Sigmoid colon (tissue), 6 donors: ENCODE measurements at regions not wholly inside any gene's neighbourhood (a gene's known extent, or its start where the extent isn't known, plus 50 kb on each side); places are given as distances from the start of the nearest gene placed in this dataset.

Source experiments
- DNase-seq: peaks from one replicate; pipeline ENCODE4 v3.0.0-alpha.2; 2019
- H3K27ac ChIP-seq, 4 donors: fragments of 200-600 bp; sonication (generic); one replicate each; pipeline ENCODE4 v1.5.1; 2016 to 2019; ENCODE audit warnings: mild to moderate bottlenecking in 1 of 4
- H3K27me3 ChIP-seq, 3 donors: fragments of 200-600 bp; sonication (generic); one replicate each; pipeline ENCODE4 v1.5.1; 2019; ENCODE audit warnings: mild to moderate bottlenecking in 1 of 3
- H3K36me3 ChIP-seq, 4 donors: fragments of 200-600 bp; sonication (generic); one replicate each; pipeline ENCODE4 v1.5.1; 2016 to 2019
- H3K4me1 ChIP-seq, 4 donors: fragments of 200-600 bp; sonication (generic); one replicate each; pipeline ENCODE4 v1.5.1; 2017 to 2019
- H3K4me3 ChIP-seq, 4 donors: fragments of 200-600 bp; sonication (generic); one replicate each; pipeline ENCODE4 v1.5.1; 2017 to 2019; ENCODE audit warnings: mild to moderate bottlenecking in 2 of 4, moderate library complexity in 1 of 4
- H3K9me3 ChIP-seq, 4 donors: fragments of 200-600 bp in 3 of 4; sonication (generic) in 3 of 4; one replicate each; pipeline versions ENCODE4 v1.5.1 to v1.6.1; 2013 to 2019
- CTCF ChIP-seq, 4 experiments: fragments of 450-650 bp in 3 of 4; fragments of 200-600 bp in 1 of 4; IDR thresholded peaks; one replicate each; pipeline ENCODE4 v1.5.1; 2016 to 2019; ENCODE audit warnings: antibody characterized with exemption in 4 of 4, mild to moderate bottlenecking in 3 of 4, moderate library complexity in 2 of 4
- EP300 ChIP-seq, 4 donors: sonication (generic); formaldehyde crosslinking; IDR thresholded peaks; one replicate each; pipeline ENCODE4 v1.6.1; 2017; ENCODE audit warnings: antibody characterized with exemption in 4 of 4
- POLR2A ChIP-seq, 2 donors: fragments of 450-650 bp; IDR thresholded peaks; one replicate each; pipeline ENCODE4 v1.6.1; 2016; ENCODE audit warnings: antibody characterized with exemption in 2 of 2, mild to moderate bottlenecking in 2 of 2, moderate library complexity in 2 of 2
- POLR2AphosphoS5 ChIP-seq, 4 donors: sonication (generic); formaldehyde crosslinking; IDR thresholded peaks; one replicate each; pipeline ENCODE4 v1.6.1; 2017; ENCODE audit warnings: antibody characterized with exemption in 4 of 4
- WGBS, 2 donors: extraction: QIAGEN DNeasy Blood & Tissue Kit; methylation state at CpG; one replicate each; pipeline ENCODE4 v1.1.7; 2013; 5-methylcytosine and 5-hydroxymethylcytosine counted together
- intact Hi-C: fragments of 100-400 bp; cut with DNase I; formaldehyde crosslinking; loops from one replicate; pipeline ENCODE4 v1.15.1; 2023
- donor health status: healthy with polysubstance abuse.
- donor health status: healthy.

DNA sequence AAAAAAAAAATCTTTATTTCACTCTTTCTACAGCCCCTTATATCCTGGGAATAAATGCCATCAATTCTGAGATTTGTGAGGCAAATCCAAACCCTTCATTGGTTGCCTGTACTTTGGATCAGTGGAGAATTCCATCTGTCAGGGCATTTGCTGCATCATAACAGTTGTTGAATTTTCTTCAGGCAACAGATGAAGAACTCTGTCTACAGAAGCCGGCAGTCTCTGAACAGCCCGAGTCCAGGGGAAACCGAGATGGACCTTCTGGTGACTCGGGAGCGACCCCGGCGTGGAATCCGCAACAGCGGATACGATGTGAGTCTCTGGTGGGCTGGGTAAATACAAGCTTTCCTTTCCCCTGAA, 82.3 kb downstream of the C11orf91 start:
- DNase-seq = no peak
- Histone ChIP-seq H3K27ac (no peak overlapping the region), H3K36me3 (no peaks in the 10 kb centered on the region), H3K27me3 (peaks cover 0 to 4% (median 0%) of the 10 kb centered on the region in 3 donors), H3K4me3 (no peak overlapping the region), H3K4me1 (no peaks in the 10 kb centered on the region), H3K9me3 (no peaks in the 10 kb centered on the region)
- TF ChIP-seq POLR2A (IDR thresholded peaks at IDR 0.05) (no peak), CTCF (IDR thresholded peaks at IDR 0.05) (no peak), EP300 (IDR thresholded peaks at IDR 0.05) (no peak), POLR2AphosphoS5 (IDR thresholded peaks at IDR 0.05) (no peak)
- 92% methylated on average over 10 of the region's 10 CpGs for WGBS, 2 donors
- intact Hi-C loops = no loop called here

- DNase-seq = no peak
- no peak for TF ChIP-seq POLR2AphosphoS5 (IDR thresholded peaks at IDR 0.05)
- TF ChIP-seq EP300 (IDR thresholded peaks at IDR 0.05) = no peak
- no peak for TF ChIP-seq CTCF (IDR thresholded peaks at IDR 0.05)
- no peak for TF ChIP-seq POLR2A (IDR thresholded peaks at IDR 0.05)
- no peaks in the 10 kb centered on the region for H3K9me3 ChIP-seq
- H3K4me1 ChIP-seq = no peaks in the 10 kb centered on the region
- intact Hi-C loops = no loop called here
- peaks cover 0 to 4% (median 0%) of the 10 kb centered on the region in 3 donors for H3K27me3 ChIP-seq
- no peak overlapping the region for H3K4me3 ChIP-seq
- H3K36me3 ChIP-seq = no peaks in the 10 kb centered on the region
- WGBS, 2 donors = 75 to 85% methylated on average over 8 of the region's 8 CpGs
- H3K27ac ChIP-seq = no peak overlapping the region
Observed at GRCh38 chr11:33617672-33618350, 82.8 kb downstream of the C11orf91 start.

DNA sequence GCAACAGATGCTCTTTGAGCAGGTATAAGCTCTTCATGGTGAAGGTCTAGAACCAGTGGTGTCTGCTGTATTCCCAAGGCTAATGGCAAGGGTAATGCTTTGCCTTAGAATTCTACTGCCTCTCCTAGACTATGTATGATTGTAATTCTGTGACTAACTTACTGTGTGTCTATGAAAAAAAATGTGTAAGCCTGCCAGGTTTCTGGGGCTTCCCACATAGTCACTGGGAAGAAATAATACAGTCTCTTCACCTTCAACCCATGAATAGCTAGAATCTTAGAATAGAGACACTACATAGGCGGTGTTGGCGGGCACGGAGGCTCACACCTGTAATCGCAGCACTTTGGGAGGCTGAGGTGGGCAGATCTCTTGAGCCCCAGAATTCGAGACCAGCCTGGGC, 84.1 kb downstream of the C11orf91 start:
- Histone ChIP-seq H3K27me3 (peaks cover 0 to 4% (median 0%) of the 10 kb centered on the region in 3 donors), H3K27ac (no peak overlapping the region), H3K4me1 (no peaks in the 10 kb centered on the region), H3K9me3 (no peaks in the 10 kb centered on the region), H3K36me3 (no peaks in the 10 kb centered on the region), H3K4me3 (no peak overlapping the region)
- DNase-seq = no peak
- intact Hi-C loops = no loop called here
- TF ChIP-seq POLR2AphosphoS5 (IDR thresholded peaks at IDR 0.05) (no peak), CTCF (IDR thresholded peaks at IDR 0.05) (no peak), POLR2A (IDR thresholded peaks at IDR 0.05) (no peak), EP300 (IDR thresholded peaks at IDR 0.05) (no peak)
- 80 to 87% methylated on average over 5 of the region's 5 CpGs for WGBS, 2 donors

- H3K4me3 ChIP-seq = no peak overlapping the region
- no peaks in the 10 kb centered on the region for H3K36me3 ChIP-seq
- DNase-seq = no peak
- WGBS, 2 donors = 51 to 52% methylated on average over 3 of the region's 3 CpGs
- H3K4me1 ChIP-seq = no peaks in the 10 kb centered on the region
- H3K27me3 ChIP-seq = peaks cover 0 to 4% (median 0%) of the 10 kb centered on the region in 3 donors
- intact Hi-C loops = no loop called here
- no peaks in the 10 kb centered on the region for H3K9me3 ChIP-seq
- no peak overlapping the region for H3K27ac ChIP-seq
- TF ChIP-seq CTCF (IDR thresholded peaks at IDR 0.05) (no peak), EP300 (IDR thresholded peaks at IDR 0.05) (no peak), POLR2A (IDR thresholded peaks at IDR 0.05) (no peak), POLR2AphosphoS5 (IDR thresholded peaks at IDR 0.05) (no peak)
Observed at GRCh38 chr11:33615751-33616150, 84.9 kb downstream of the C11orf91 start.

- no peak for TF ChIP-seq POLR2AphosphoS5 (IDR thresholded peaks at IDR 0.05)
- no peak for TF ChIP-seq EP300 (IDR thresholded peaks at IDR 0.05)
- no peak for DNase-seq
- H3K4me3 ChIP-seq = no peak overlapping the region
- H3K36me3 ChIP-seq = no peaks in the 10 kb centered on the region
- no peaks in the 10 kb centered on the region for H3K9me3 ChIP-seq
- H3K4me1 ChIP-seq = no peaks in the 10 kb centered on the region
- H3K27me3 ChIP-seq = peaks cover 0 to 4% (median 0%) of the 10 kb centered on the region in 3 donors
- 47 to 91% methylated on average over 2 of the region's 2 CpGs for WGBS, 2 donors
- H3K27ac ChIP-seq = no peak overlapping the region
- intact Hi-C loops = no loop called here
Observed at GRCh38 chr11:33613404-33613803, 87.2 kb downstream of the C11orf91 start.
